GM18858 (cell line): ENCODE measurements at regions not wholly inside any gene's neighbourhood (a gene's known extent, or its start where the extent isn't known, plus 50 kb on each side); places are given as distances from the start of the nearest gene placed in this dataset.
"Not testable (repeated sequence)": the region's sequence is repeated elsewhere in the genome, so short reads cannot be mapped to it uniquely, and the experiment has no call there.

ENCODE experiments used
- ATAC-seq: cut with Tn5 transposase; IDR thresholded peaks from one replicate; pipeline ENCODE4 v1.9.1; 2021; ENCODE audit not compliant: unreplicated experiment

- no peak for ATAC-seq
These were observed 474.1 kb upstream of the MIS18BP1 start for GRCh38 chr14:45727133-45727532.

GRCh38 chr14:45721472-45721871 is 468.5 kb upstream of the MIS18BP1 start:
- no peak for ATAC-seq

GRCh38 chr14:45716572-45716971 is 463.6 kb upstream of the MIS18BP1 start:
- no peak for ATAC-seq

- no peak for ATAC-seq
These were observed 462.9 kb upstream of the MIS18BP1 start for GRCh38 chr14:45715946-45716345.

GRCh38 chr14:45709541-45709940 is 456.5 kb upstream of the MIS18BP1 start:
- ATAC-seq: no peak

- ATAC-seq: no peak
These were observed 453.0 kb upstream of the MIS18BP1 start for GRCh38 chr14:45705940-45706534.

GRCh38 chr14:45699471-45699870 is 446.5 kb upstream of the MIS18BP1 start:
- no peak for ATAC-seq

GRCh38 chr14:45698462-45699134 is 445.6 kb upstream of the MIS18BP1 start:
- ATAC-seq: no peak

GRCh38 chr14:45686771-45687170 is 433.8 kb upstream of the MIS18BP1 start:
- no peak for ATAC-seq

GRCh38 chr14:45680531-45680930 is 427.5 kb upstream of the MIS18BP1 start:
- no peak for ATAC-seq

- ATAC-seq: no peak
These were observed 426.9 kb upstream of the MIS18BP1 start for GRCh38 chr14:45679853-45680252.

GRCh38 chr14:45678163-45678562 is 425.2 kb upstream of the MIS18BP1 start:
- no peak for ATAC-seq

GRCh38 chr14:45673420-45673819 is 420.4 kb upstream of the MIS18BP1 start:
- ATAC-seq: no peak

- ATAC-seq: no peak
These were observed 411.8 kb upstream of the MIS18BP1 start for GRCh38 chr14:45664668-45665356.

- no peak for ATAC-seq
These were observed 405.9 kb upstream of the MIS18BP1 start for GRCh38 chr14:45658917-45659299.

GRCh38 chr14:45658226-45658916 is 405.4 kb upstream of the MIS18BP1 start:
- ATAC-seq: no peak

GRCh38 chr14:45651890-45652289 is 398.9 kb upstream of the MIS18BP1 start:
- no peak for ATAC-seq

- ATAC-seq: no peak
These were observed 397.8 kb upstream of the MIS18BP1 start for GRCh38 chr14:45650754-45651153.

GRCh38 chr14:45649051-45649450 is 396.0 kb upstream of the MIS18BP1 start:
- no peak for ATAC-seq

- ATAC-seq: no peak
These were observed 388.5 kb upstream of the MIS18BP1 start for GRCh38 chr14:45641541-45641940.

GRCh38 chr14:45634651-45635441 is 381.8 kb upstream of the MIS18BP1 start:
- ATAC-seq: not testable (repeated sequence)
